ENCODE measurements at regions not wholly inside any gene's neighbourhood (a gene's known extent, or its start where the extent isn't known, plus 50 kb on each side); places are given as distances from the start of the nearest gene placed in this dataset.
"Not testable (repeated sequence)": the region's sequence is repeated elsewhere in the genome, so short reads cannot be mapped to it uniquely, and the experiment has no call there.

GRCh38 chr1:67552336-67552759 is 122.1 kb upstream of the SERBP1 start:
- WGBS, 4 donors: 72 to 96% (median 80%) methylated on average over 3 of the region's 3 CpGs
- TF ChIP-seq POLR2A (IDR thresholded peaks at IDR 0.05) (no peak), CTCF (IDR thresholded peaks at IDR 0.05) (no peak)
- no peaks in the 10 kb centered on the region for H3K27me3 ChIP-seq

GRCh38 chr1:67554204-67554603 is 124.0 kb upstream of the SERBP1 start:
- H3K36me3 ChIP-seq; H3K27ac ChIP-seq; H3K4me3 ChIP-seq; H3K27me3 ChIP-seq; intact Hi-C loops (cut with DNase I); ATAC-seq; DNase-seq; H3K4me1 ChIP-seq; H3K9me3 ChIP-seq: not testable (repeated sequence)
- 90 to 93% (median 91%) methylated on average over 5 of the region's 5 CpGs for WGBS, 4 donors

More at GRCh38 chr1:67552336-67552759, 122.1 kb upstream of the SERBP1 start:
- Histone ChIP-seq H3K4me1 (no peaks in the 10 kb centered on the region), H3K9me3 (no peaks in the 10 kb centered on the region), H3K4me3 (no peak overlapping the region), H3K27ac (no peak overlapping the region), H3K36me3 (no peaks in the 10 kb centered on the region)
- ATAC-seq: no peak
- intact Hi-C loops (cut with DNase I): no loop called here
- no peak for DNase-seq

- WGBS, 4 donors: 67 to 73% (median 71%) methylated on average over 15 of the region's 15 CpGs
- no peak for TF ChIP-seq CTCF (IDR thresholded peaks at IDR 0.05)
- Histone ChIP-seq H3K4me1 (peaks cover 0 to 6% (median 0%) of the 10 kb centered on the region in 12 donors), H3K9me3 (no peaks in the 10 kb centered on the region), H3K27ac (no peak overlapping the region), H3K27me3 (no peaks in the 10 kb centered on the region), H3K36me3 (no peaks in the 10 kb centered on the region), H3K4me3 (no peak overlapping the region)
- ATAC-seq: no peak
- DNase-seq: no peak
- intact Hi-C loops (cut with DNase I): no loop called here
These were observed 125.5 kb upstream of the SERBP1 start for GRCh38 chr1:67555461-67556296.

GRCh38 chr1:67556297-67556900 is 126.2 kb upstream of the SERBP1 start:
- H3K9me3 ChIP-seq: no peaks in the 10 kb centered on the region
- ATAC-seq (no peak), DNase-seq (no peak)
- no peak overlapping the region for H3K27ac ChIP-seq
- peaks cover 0 to 10% (median 3%) of the 10 kb centered on the region in 12 donors for H3K4me1 ChIP-seq
- intact Hi-C loops (cut with DNase I): no loop called here
- no peaks in the 10 kb centered on the region for H3K27me3 ChIP-seq
- WGBS, 4 donors: 66 to 74% (median 71%) methylated on average over 5 of the region's 5 CpGs
- no peak for TF ChIP-seq POLR2A (IDR thresholded peaks at IDR 0.05)
- no peak for TF ChIP-seq CTCF (IDR thresholded peaks at IDR 0.05)
- no peak overlapping the region for H3K4me3 ChIP-seq
- H3K36me3 ChIP-seq: no peaks in the 10 kb centered on the region

Data from heart left ventricle (tissue), 16 donors.